Superior temporal gyrus (tissue), 1 donor: ENCODE measurements at regions not wholly inside any gene's neighbourhood (a gene's known extent, or its start where the extent isn't known, plus 50 kb on each side); places are given as distances from the start of the nearest gene placed in this dataset.
"Not testable (repeated sequence)": the region's sequence is repeated elsewhere in the genome, so short reads cannot be mapped to it uniquely, and the experiment has no call there.

Experiments
- DNase-seq: peaks from one replicate; pipeline ENCODE4 v3.0.0-alpha.2; 2016; ENCODE audit errors: extremely low spot score

DNA sequence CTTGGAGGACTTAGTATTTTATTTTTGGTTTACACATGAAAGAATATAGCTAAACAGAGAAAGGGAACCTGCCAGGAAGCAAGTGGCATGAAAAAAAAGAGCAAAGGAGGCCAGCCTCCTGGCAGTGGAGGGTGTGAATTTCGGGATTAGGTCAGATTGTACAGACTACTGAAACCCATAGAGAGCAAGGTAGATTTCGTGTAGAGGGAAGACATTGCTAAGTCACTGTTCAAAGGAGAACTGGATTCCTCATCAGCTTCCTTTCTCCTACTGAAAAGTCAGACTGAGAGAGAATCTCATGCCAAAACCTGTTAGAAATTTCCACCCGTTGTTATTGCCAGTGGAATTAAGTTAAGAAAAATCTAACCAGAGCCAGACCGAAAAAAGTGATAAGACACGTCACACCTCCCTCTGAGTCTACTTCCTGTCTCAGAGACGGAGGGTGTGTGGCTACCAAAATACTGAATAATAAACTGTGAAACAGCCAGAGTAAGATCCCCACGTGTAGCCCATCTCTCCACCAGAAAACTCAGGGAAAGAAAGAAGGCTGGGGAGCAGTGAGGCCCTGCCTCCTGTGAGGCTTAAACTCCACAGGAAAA, 118.8 kb downstream of the SKIDA1 start:
- peak; percentile 27 for DNase-seq

DNA sequence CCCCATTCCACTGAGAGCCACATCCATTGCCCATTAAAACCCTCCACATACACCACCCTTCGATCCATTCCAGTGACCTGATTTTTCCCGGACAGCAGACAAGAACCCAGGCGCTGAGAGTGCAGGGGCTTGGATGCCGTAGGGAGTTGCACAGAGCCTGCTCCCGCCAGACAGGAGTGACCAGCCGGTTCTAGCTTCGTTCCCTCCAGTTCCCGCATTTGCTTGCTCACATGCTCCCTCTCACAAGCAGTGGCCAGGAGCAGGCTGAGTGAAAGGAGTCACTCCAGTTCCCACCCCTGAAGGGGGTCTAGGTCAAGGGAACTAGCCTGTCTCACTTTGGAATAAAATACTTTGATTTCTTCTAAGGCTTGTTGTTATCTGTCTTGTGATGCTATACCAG, 119.5 kb downstream of the SKIDA1 start:
- no peak for DNase-seq

DNA sequence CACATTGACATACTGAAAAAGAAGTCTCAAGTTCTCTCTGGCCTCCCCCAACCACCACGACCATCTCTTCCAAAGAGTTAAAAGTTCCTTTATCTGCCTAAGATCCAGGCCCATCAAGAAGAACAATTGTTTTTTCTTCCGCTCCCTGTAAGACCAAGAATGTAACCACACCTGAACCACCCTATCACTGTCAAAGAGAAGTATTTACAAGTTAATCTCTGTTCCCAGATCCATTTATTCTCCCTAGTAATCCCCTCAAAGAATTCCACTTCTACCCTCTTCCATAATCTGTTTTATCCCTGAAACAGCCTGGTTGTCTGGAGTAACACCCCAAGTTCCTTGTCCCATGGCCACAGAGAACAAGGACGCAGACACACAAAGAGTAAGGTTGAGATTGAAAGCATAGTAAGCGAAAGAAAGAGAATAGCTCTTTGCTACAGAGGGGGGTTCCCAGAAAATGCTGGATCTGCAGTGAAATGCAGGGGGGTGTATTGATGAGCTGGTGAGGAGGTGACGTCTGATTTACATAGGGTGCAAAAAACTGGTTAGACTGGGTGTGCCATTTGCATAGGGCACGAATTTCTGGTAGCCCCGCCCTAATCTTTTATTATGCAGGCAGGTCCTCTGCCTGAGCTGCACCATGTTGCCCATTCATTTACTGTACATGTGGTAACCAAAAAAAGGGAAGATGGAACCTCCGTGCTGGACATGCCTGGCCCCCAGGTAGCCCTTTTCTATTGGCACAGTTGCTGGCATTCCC, 122.0 kb downstream of the SKIDA1 start:
- no peak for DNase-seq

DNA sequence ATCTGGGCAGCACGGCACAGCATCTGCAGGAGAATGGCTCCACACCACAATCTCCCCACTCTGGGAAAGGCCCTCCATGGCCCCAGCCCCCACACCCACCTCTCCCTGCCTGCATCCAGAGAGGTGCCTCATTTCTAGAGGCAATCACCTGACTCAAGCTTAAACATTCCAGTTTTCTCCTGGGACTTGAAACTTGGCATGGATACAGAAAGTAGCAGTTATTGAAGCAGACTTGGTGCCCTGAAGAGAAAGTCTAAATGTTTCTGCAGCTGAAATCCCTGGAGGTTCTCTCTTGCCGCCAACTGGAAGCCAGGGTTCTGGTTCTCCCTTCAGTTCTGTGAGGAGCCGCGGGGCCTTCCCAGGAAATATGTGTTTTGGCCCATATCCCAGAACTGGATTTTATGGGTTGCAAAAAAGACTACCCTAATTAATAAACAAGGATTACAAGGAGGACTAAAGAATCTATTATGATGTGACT, 122.8 kb downstream of the SKIDA1 start:
- no peak for DNase-seq

DNA sequence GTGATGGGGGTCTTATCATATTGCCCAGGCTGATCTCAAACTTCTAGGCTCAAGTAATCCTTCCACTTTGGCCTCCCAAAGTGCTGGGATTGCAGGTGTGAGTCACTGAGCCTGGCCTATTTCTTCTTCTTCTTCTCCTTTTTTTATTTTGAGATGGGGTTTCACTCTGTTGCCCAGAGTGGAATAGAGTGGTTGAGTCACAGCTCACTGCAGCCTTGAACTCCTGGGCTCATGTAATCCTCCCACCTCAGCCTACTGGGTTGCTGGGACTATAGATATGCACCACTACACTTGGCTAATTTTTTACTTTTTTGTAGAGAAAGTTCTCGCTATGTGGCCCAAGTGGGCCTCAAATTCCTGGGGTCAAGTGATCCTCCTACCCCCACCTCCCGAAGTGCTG, 124.3 kb downstream of the SKIDA1 start:
- DNase-seq, result no peak

DNA sequence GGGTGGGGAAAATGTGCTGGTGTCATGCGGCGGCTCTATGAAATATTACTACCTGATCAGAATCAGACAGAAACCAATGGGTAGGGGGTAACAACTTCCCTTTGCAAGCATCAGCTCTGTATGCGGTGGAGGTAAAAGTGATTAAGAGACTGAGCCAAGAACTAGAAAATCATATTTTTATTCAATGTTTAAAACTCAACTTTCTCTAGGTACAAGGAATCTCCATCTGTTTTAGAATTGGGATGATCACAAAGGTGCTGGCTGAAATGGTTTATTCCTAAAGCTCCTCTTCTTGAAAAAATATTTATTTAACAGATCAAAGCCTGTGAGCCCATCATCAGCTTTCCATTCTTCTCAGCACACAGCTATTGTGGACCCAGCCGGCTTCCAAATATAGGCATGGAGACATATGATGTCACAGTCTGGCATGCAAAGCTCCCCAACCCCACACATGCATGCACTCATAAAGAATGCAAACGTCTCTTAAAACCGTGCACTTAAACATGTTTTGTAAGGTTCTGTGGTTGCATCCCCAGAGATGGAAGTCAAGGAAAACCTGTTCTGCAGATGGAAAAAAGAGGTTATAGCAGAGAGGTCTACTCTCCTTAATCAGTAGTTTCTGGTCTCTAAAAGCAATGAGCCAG, 126.0 kb downstream of the SKIDA1 start:
- peak; percentile 12 for DNase-seq

DNA sequence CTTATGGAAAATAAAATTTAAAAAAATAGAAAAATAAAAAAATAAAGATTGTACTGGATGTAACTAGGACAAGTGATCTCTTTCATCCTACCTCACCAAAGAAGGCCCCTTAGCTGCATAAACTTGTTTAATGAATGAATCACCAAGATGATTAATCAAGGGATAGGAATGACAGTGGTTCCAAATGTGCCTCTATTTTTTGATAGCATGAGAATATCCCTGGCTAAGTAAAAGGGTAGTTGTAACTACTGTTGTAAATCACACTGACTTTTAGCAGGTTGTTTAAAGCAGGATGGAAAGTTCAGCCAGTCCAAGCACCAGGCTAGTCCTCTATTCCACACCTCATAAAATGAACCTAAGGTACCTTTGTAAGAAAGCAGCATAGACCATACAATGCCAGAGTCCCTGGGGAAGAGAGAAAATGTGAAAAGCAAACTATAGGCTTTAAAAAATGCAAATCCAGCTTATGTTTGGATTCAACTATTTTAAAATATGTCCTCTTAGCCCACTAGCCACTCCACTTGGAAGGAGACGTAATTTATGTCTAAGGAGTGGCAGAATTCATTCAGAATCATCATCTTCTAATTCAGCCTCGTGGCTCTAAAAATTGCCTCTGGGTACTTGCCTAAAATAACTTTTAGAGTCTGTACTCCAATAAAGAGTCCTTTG, 126.8 kb downstream of the SKIDA1 start:
- no peak for DNase-seq

DNA sequence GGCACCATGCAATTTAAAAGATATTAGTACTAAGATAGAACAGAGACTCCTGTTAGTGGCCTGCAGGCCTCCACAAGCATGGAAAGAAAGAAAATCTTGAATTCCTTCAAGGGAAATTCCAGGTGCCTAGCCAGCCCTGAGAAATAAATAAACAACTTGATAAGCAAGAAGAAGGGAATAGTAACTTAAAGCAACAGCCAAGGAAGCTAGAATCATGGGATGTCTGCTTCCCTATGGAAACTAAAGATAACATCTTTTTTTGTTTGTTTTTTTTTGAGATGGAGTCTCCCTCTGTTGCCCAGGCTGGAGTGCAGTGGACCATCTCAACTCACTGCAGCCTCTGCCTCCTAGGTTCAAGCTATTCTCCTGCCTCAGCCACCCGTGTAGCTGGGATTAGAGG, 128.6 kb downstream of the SKIDA1 start:
- no peak for DNase-seq

DNA sequence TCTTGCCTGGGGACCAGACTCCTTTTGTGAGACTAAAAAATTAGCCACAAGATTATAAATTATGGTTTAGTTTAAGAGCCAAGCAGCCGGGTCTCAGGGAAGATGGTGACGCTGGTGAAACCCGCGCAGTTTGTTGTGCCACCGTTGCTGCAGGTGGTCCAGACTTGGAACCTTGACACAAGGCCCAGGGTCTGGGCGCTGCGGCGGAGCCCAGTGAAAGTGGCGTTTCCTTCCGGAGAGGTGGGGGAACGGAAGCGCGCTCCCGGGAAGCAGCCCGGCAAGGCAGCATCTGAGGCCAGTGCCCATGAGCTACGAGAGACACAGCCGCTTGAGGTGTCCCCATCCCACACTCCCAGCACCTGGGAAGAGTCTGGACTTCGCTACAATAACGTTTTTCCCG, 131.6 kb downstream of the SKIDA1 start:
- DNase-seq, result no peak

DNA sequence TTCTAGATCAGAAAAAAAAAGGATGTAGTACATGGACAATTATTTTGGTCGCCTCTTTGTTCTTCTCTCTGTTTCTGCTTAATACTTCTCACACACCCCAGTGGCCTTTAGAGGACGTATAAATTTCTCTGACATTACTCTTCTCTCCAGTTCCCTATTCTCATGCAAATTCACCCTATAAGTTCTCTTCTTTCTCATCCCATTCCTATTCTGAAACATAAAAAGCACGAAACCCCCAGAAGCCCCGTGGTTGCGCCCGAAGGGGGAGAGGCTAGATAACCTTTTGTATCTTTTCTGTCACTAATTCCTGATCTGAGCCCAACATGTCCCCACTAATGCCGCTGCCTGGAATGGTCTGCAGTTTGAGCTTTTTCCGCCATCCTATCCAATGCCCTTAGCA, 136.9 kb downstream of the SKIDA1 start:
- no peak for DNase-seq

DNA sequence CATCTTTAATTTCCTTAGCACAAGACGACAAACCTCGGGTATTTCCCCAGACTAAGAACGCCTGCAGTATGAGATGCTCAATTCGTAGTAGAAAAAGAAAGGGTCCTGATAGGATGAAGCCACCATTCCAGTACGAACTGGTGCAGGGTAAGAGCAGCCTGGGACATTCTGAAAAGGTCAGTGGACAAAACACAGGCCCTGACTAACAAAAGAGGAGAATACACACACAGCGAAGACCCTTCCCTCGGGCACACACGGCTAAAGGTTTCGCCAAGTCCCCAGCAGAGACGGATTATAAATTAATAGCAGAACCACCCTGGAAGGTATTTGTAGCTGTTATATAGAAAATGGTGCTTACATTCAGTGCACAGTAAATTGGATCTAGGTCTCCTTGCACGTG, 137.6 kb downstream of the SKIDA1 start:
- no peak for DNase-seq

DNA sequence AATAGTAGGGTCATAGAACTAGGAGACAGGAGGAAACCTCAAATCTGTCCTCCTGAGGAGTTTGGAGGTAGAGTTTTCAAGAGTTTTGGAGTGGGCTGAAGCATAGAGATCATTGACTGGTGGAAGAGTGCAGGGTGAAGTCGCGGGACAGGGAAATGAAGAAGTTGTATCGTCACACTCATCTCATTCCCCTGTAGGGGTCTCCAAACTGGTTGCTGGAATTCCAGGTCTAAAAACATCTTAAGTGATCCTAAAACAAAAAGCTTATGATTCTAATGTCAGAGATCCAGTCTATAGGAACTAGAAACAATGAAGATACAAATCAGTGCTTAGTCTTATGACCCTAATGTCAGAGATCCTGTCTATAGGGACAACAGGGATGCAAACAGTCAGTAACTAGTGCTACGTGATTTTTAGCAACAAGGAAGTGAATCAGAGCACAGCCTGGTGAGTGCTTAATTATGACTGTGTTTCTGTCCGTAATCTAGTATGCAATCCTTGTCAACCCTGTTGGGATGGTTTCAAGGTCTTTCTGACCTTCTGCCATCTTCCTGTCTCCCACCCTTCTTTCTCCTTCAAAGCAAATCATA, 139.4 kb downstream of the SKIDA1 start:
- no peak for DNase-seq

DNA sequence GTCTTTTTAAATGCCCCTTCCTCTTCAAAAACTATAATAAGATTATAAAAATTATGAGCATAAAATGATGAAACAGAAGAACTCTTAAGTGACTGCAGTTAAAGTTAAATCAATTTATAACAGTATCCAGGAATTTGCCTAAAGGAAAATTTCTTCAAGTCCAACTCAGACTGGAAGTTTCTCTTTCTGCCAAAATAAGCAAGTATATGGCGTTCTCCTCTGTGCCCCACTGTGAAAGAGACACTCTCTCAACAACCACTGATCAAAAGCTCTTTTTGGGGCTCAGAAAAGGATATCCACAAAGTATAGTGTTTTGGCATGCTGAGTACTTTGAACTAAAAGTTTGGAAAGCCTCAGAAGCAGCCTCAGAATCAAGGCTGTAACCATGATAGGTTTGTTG, 139.9 kb downstream of the SKIDA1 start:
- DNase-seq, result no peak

DNA sequence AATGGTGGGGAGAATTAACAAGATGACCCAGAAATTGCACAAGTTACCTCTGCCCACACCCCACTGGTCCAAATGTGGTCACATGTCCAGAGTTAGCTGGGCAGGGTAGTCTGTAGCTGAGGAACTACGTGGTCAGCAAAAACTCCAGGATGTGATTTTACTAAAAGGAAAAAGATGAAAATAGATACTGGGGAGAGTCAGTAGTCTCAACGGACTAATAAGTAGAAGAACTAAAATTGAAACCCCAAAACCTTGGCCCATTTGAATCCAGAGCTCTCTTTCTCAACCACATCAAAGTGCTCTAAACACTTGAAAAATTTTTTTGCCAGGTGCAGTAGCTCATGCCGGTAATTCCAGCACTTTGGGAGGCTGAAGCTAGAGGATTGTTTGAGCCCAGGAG, 146.3 kb downstream of the SKIDA1 start:
- DNase-seq, result no peak

DNA sequence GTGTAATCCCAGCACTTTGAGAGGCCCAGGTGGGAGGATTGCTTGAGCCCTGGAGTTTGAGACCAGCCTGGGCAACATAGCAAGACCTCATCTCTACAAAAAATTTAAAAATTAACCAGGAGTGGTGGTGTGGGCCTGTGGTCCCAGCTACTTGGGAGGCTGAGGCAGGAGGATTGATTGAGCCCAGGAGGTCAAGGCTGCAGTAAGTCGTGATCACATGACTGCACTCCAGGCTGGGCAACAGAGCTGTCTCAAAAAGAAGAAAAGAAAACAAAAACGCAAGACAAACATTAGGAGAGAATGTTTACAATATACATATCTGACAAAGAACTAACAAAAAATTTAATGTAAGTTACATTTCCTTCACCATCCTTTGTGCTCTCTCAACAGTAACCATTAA, 150.2 kb downstream of the SKIDA1 start:
- DNase-seq, result not testable (repeated sequence)

DNA sequence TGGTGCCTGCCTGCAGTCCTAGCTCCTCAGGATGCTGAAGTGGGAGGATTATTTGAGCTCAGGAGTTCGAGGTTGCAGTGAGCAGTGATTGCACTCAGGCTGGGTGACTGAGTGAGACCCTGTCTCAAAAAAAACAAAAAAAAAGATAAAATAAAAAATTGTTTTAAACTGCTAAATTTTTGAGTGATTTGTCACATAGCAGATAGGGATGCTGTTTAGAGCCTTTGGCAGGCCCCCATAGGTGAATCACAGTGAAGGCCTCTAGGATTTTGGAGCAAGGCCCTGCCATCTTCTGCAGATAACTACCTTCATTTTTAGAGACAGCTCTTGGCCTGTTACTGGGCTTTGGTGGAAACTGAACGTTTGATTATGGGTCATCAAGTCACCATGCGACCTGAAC, 151.6 kb downstream of the SKIDA1 start:
- not testable (repeated sequence) for DNase-seq

DNA sequence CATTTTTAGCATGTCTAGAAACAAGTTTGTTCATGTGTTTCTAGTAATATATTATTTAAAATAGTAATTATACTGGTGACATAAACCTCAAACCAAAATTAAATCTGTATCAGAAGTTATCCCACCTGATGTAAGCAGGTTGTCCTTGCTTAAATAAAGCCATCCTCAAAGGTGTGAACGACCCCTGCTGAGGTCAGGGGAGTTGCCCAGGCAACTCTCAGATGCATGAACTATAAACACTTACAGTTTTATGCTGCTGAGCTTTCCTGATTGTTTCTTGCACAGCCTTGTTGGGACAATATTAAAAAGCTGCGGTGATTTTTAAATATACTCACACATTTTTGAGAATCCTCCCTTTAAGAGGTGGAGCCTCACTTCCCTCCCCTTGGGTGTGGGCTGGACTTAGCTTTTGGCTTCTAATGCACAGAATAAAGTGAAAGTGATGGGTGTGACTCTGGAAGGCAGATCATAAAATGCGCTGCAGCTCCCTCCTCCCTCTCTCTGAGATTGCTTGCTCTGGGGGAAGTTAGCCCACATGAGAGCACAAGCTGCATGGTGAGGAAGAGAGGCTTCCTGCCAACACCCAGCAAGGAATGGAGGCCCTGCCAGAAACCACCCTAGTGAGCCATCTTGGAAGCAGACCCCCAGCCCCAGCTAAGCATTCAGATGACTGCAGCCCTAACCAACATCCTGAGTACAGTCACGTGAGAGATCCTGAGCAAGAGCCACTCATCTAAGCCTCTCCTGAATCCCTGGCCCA, 152.7 kb downstream of the SKIDA1 start:
- no peak for DNase-seq

DNA sequence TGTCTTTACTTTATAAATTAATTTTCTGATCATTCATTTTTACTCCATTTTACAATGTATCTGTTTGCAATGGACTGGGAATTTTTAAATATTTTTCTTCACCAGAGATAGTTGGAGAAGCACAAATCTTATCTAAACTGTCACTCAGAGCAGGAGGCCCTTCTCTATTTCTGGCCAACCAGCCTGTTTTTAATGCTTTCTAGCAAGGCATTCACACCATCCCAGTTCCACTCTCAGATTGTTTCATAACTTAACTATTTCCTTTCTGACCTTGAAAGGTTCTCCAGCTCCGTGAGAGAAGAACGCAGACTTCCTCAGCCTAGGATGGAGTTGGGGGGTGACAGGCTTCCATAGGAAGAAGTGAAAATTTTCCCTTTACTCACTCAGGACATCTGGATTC, 155.8 kb downstream of the SKIDA1 start:
- DNase-seq, result no peak

DNA sequence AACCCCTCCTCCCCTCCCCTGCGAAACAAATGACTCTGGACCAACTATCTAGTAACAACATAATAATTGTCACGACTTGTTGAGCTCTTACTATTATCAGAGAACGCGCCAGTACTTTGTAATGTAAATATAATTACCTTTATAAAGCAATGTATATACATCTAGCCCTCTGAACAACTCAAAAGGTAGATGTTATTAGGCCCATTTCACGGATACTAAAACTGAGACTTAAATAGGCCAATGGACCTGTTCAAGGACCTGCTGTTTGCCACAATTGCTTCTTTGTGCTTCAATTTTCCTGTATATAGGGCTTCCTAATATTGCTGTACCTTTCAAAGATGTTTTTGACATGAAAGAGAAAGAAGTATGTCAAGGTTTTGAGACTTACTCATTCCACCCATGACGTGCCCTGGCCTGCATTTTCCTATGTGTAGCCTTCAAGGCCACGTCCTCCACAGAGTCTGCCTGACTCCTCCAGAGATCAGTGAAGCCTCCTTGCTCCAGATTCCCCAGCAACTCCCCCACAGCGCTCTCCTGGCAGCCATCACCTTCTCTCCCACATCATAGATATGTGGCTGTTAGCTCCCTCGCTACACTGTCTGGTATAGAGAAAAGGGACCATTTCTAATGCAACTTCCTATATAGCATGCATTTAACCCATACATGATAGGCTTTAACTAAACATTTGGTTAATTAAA, 156.6 kb downstream of the SKIDA1 start:
- DNase-seq, result no peak

DNA sequence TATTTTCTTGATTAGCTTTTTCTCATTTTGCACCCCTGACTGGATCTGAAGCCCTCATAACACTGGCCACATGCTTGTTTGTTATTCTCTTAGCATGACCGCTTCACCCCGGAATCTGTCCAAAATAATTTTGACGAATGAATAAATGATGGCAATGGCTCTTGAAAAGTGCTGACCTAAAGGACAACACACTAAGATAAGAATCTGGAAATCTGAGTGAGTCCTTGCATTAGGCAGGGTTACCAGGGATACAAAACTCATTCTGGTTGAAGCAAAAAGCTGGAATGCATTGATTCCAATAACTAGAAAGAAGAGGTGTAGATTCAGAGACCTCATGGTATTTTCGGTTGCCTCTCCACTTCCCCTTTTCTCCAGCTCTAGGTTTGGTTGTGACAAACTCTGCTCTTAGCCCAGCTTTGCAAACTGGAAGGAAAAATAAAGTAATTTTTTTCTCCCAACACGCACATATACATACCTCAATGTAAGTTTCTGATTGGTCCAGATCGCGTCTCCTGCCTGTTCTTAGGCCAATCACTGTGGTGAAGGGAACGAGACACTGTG, 157.4 kb downstream of the SKIDA1 start:
- no peak for DNase-seq
